DND-41 (cell line): ENCODE measurements at regions not wholly inside any gene's neighbourhood (a gene's known extent, or its start where the extent isn't known, plus 50 kb on each side); places are given as distances from the start of the nearest gene placed in this dataset.

Experiments used
- ATAC-seq: fragments of 200-7000 bp; cut with Tn5 transposase; 3 replicates; pipeline ENCODE4 v1.9.1; 2021; ENCODE audit warnings: low read depth; ENCODE audit not compliant: insufficient read depth
- DNase-seq: peaks from one replicate; pipeline ENCODE4 v3.0.0-alpha.2; 2020
- H2AFZ ChIP-seq: 2 replicates; pipeline ENCODE4 v1.6.0; 2012; ENCODE audit warnings: low read depth, low read length
- H3K27ac ChIP-seq: 2 replicates; pipeline ENCODE4 v1.5.1; 2012; ENCODE audit warnings: low read length, inconsistent platforms
- H3K27me3 ChIP-seq: fragments of 200-600 bp; sonication (generic); 2 replicates; pipeline ENCODE4 v1.6.0; 2012; ENCODE audit warnings: low read length, mild to moderate bottlenecking, inconsistent platforms; ENCODE audit not compliant: insufficient read depth, poor library complexity
- H3K36me3 ChIP-seq: 2 replicates; pipeline ENCODE4 v1.5.1; 2012; ENCODE audit warnings: low read length, inconsistent platforms; ENCODE audit not compliant: insufficient read depth
- H3K4me1 ChIP-seq: 2 replicates; pipeline ENCODE4 v1.5.1; 2012; ENCODE audit warnings: mild to moderate bottlenecking, low read length; ENCODE audit not compliant: insufficient read depth
- H3K4me2 ChIP-seq: 2 replicates; pipeline ENCODE4 v1.6.0; 2012; ENCODE audit warnings: mild to moderate bottlenecking, moderate library complexity, low read length, inconsistent platforms; ENCODE audit not compliant: insufficient read depth
- H3K4me3 ChIP-seq, 2 experiments: fragments of 200-600 bp in 1 of 2; shearing (Covaris generic) in 1 of 2; 2 replicates each; pipeline ENCODE4 v1.5.1; 2012 to 2016; ENCODE audit warnings: inconsistent platforms in 2 of 2, low read length in 2 of 2, mild to moderate bottlenecking in 2 of 2, low read depth in 1 of 2, moderate library complexity in 1 of 2
- H3K79me2 ChIP-seq: 2 replicates; pipeline ENCODE4 v1.6.0; 2012; ENCODE audit warnings: low read length, inconsistent platforms; ENCODE audit not compliant: insufficient read depth
- H3K9ac ChIP-seq: 2 replicates; pipeline ENCODE4 v1.6.0; 2012; ENCODE audit warnings: low read depth, mild to moderate bottlenecking, inconsistent platforms, low read length, moderate library complexity
- H3K9me3 ChIP-seq: 2 replicates; pipeline ENCODE4 v1.5.1; 2012; ENCODE audit warnings: low read length, moderate library complexity, mild to moderate bottlenecking, inconsistent platforms; ENCODE audit not compliant: insufficient read depth, severe bottlenecking
- H4K20me1 ChIP-seq: 2 replicates; pipeline ENCODE4 v1.6.0; 2012; ENCODE audit warnings: low read length; ENCODE audit not compliant: insufficient read depth
- CTCF ChIP-seq: IDR thresholded peaks from 2 replicates; pipeline ENCODE4 v1.5.1; 2012; ENCODE audit warnings: borderline replicate concordance, low read length, moderate library complexity, mild to moderate bottlenecking; ENCODE audit not compliant: poor library complexity, severe bottlenecking; ENCODE audit errors: extremely low read depth
- EZH2 ChIP-seq: IDR thresholded peaks from 3 replicates; pipeline ENCODE4 v1.6.1; 2012; ENCODE audit warnings: borderline replicate concordance, low read depth, mild to moderate bottlenecking, moderate library complexity, low read length, inconsistent platforms; ENCODE audit not compliant: severe bottlenecking

DNA sequence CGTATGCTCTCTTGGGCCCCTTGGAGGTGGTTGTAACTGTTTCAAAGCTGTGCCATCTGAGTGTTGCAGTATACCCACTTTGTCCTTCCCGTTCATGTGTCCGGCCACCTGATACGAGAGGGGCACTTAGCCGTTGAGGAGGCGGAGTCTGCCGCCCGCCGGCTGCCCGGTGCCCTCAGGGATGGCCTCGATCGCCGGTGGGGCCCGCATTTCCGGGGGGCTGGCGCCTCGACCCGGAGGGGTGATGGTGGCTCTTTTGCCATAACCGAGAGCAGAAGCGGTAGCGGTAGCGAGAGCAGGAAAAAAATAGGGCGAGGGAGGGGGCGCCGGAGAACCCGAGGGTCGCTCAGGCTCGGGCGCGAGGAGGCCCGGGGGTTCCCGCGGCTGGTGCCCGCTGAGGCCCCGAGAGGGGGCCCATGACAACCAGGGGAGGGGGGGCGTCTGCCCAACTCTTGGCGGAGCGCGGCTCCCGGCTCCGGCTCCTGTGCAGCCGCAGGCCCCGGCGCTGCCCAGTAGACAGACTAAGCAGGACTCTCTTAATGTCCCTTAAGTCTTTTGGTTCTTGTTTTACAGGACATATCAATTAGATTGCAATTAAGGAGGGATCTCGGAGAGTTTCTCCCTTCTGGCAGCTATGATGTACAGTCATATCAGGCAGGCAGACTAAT lies 342.7 kb upstream of the SGCG start:
- DNase-seq (no peak), ATAC-seq (no peak)
- H4K20me1 ChIP-seq = no peaks in the 10 kb centered on the region
- H3K4me2 ChIP-seq = no peak overlapping the region
- H3K36me3 ChIP-seq = no peaks in the 10 kb centered on the region
- H3K79me2 ChIP-seq = no peaks in the 10 kb centered on the region
- H3K27me3 ChIP-seq = no peaks in the 10 kb centered on the region
- no peak overlapping the region for H3K27ac ChIP-seq
- H3K4me3 ChIP-seq = no peak overlapping the region
- H3K9ac ChIP-seq = no peak overlapping the region
- no peaks in the 10 kb centered on the region for H3K4me1 ChIP-seq
- H2AFZ ChIP-seq = no peak overlapping the region
- TF ChIP-seq CTCF = no peak
- H3K9me3 ChIP-seq = no peaks in the 10 kb centered on the region

DNA sequence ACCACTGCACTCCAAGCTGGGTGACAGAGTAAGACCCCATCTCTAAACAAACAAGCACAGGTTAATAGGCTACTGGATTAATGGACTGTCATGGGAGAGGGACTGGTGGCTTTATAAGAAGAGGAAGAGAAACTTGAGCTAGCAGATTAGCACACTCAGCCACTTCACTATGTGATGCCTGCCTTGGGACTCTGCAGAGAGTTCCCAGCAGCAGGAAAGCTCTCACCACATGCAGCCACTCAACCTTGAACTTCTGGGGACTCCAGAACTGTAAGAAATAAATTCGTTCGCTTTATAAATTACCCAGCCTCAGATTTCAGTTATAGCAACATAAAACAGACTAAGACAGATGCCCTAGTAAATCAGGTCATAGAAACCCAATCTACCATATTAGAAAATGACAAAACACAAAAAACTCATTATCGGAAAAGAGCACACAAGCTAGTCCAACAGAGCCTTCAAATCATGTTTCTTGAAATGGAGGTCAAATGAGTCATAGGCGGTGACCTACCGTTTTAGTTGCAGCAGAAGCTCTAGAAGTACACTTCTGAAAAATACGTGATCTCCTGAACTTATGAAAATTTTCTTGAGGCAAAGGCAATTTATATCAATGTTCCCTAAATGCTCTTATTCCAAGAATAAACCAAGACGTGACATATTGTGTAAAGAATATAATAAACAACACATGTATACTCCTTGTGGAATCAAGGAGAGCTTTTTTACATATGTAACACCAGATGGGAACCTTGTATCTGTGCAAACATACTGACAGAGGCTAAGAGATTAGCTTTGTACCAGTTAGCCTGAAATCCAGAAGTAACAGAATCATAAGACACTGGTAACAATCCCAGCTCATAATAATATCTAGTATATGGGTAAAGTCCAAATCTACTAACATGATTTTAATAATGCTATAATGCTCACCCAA lies 340.9 kb upstream of the SGCG start:
- no peaks in the 10 kb centered on the region for H3K36me3 ChIP-seq
- H4K20me1 ChIP-seq = no peaks in the 10 kb centered on the region
- DNase-seq (no peak), ATAC-seq (no peak)
- no peaks in the 10 kb centered on the region for H3K4me1 ChIP-seq
- H3K79me2 ChIP-seq = no peaks in the 10 kb centered on the region
- TF ChIP-seq EZH2 = no peak
- no peak for TF ChIP-seq CTCF
- no peak overlapping the region for H3K27ac ChIP-seq
- no peaks in the 10 kb centered on the region for H3K9me3 ChIP-seq
- H3K27me3 ChIP-seq = no peaks in the 10 kb centered on the region
- no peak overlapping the region for H2AFZ ChIP-seq
- no peak overlapping the region for H3K4me3 ChIP-seq
- H3K4me2 ChIP-seq = no peak overlapping the region
- H3K9ac ChIP-seq = no peak overlapping the region

DNA sequence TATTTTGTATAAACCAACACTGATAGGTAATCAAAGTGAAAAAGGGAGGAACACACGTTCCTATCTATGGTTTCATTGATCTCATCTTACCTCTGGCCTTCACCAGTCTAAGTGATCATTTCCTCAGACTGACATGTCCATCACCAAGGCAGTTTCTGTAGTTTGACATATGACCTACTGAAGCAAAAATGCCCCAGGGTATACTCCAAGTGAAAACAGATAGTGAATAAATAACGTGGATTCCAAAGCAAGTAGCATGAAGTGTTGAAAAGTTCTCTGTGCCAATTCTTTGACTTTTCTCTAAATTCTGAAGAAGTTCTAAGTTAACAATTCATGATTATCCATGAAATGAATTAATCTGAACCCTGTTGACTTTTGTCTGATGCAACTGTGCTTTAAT lies 334.2 kb upstream of the SGCG start:
- Histone ChIP-seq H2AFZ (no peak overlapping the region), H3K4me1 (no peaks in the 10 kb centered on the region), H3K27me3 (no peaks in the 10 kb centered on the region), H3K79me2 (no peaks in the 10 kb centered on the region), H3K9me3 (no peaks in the 10 kb centered on the region), H4K20me1 (no peaks in the 10 kb centered on the region), H3K27ac (no peak overlapping the region), H3K4me3 (no peak overlapping the region), H3K4me2 (no peak overlapping the region), H3K36me3 (no peaks in the 10 kb centered on the region), H3K9ac (no peak overlapping the region)
- TF ChIP-seq EZH2 (no peak), CTCF (no peak)
- DNase-seq = no peak
- ATAC-seq = no peak
